ENCODE measurements at regions not wholly inside any gene's neighbourhood (a gene's known extent, or its start where the extent isn't known, plus 50 kb on each side); places are given as distances from the start of the nearest gene placed in this dataset.
"Not testable (repeated sequence)": the region's sequence is repeated elsewhere in the genome, so short reads cannot be mapped to it uniquely, and the experiment has no call there.

- not testable (repeated sequence) for DNase-seq (ENCODE audit: low read depth in 3 of 3, low spot score in 2 of 3)
Observed at GRCh38 chrX:19229896-19230295, 107.6 kb upstream of the ADGRG2 start.

- DNase-seq (ENCODE audit: low read depth in 3 of 3, low spot score in 2 of 3), result no peak
Observed at GRCh38 chrX:19237901-19238300, 105.8 kb upstream of the PDHA1 start.

DNA sequence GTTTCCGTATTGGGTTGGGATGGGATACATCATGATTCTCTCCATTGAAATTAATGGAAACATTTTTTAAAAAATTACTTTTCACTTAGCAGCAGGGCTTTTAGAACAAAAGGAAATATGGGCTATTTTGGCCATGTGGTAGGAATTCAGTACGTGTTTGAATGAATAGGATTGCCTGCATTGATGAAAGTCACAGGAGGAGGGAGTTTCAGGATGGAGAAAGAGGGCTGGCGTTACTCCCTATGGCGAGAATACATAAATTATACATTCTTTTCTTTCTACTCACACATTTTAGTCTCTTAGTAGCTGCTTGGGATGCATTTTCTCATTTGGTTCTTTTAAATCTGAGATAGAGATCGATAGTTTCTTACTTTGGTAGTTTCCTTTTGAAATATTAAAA, 100.3 kb upstream of the PDHA1 start:
- no peak for DNase-seq (ENCODE audit: low read depth in 3 of 3, low spot score in 2 of 3)

- DNase-seq (ENCODE audit: low read depth in 3 of 3, low spot score in 2 of 3), result not testable (repeated sequence)
Observed at GRCh38 chrX:19244921-19245320, 98.8 kb upstream of the PDHA1 start.

DNA sequence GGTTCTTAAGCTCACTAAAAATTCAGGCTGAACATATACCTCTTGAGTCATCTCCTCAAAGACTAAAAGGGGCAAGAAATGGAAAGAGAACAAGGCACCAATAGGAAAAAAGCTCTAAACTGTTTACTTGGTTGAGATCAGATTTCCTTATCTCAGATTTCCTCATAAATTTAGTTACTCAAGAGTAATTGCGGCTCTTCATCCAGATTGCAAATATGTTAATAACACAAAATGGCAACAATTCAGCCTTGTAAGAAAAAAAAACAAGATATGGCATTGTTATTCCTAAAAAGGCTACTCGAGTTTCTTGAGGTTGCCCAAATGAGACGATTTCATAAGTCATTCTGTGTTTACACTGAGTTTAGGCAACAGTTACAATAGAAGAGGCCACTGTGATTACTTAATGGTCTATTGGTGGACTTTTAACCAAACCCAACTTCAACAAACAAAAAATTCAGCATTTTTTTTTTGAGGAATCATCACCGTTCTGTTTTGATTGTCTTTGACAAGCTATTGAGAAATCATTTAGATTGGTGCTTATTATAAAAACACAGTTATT, 97.9 kb upstream of the PDHA1 start:
- no peak for DNase-seq (ENCODE audit: low read depth in 3 of 3, low spot score in 2 of 3)

GRCh38 chrX:19256986-19257385, 86.7 kb upstream of the PDHA1 start:
- no peak for DNase-seq (ENCODE audit: low read depth in 3 of 3, low spot score in 2 of 3)

DNA sequence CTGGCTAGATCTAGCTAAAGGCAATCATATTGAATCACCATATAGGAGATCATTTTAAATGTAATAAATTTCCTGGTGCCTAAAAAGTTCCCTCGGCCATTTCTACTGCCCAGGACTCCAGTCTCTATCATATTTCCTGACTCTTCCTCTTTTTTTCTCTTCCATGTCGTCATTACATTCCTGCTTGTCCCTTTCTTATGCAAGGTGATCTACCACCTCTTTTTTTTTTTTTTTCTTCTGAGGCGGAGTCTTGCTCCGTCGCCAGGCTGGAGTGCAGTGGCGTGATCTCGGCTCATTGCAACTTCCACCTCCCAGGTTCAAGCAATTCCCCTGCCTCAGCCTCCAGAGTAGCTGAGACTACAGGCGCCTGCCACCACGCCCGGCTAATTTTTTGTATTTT, 82.7 kb upstream of the PDHA1 start:
- DNase-seq (ENCODE audit: low read depth in 3 of 3, low spot score in 2 of 3), result not testable (repeated sequence)

DNA sequence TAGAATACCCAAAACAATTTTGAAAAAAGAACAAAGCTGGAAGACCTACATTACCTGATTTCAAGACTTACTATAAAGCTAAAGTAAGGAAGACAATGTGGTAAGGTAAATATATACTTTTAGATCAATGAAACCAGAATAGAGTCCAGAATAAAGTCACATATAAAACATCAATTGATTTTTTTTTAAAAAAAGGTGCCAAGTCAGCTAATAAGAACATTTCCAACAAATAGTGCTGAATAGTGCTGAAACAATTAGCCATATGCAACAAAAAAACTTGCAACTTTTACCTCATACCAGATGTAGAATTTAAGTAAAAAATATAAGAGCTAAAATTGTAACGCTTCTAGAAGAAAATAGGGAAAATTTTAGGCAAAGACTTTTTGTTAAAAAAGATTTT, 73.0 kb upstream of the PDHA1 start:
- DNase-seq (ENCODE audit: low read depth in 3 of 3, low spot score in 2 of 3), result no peak

- no peak for DNase-seq (ENCODE audit: low read depth in 3 of 3, low spot score in 2 of 3)
Observed at GRCh38 chrX:19272452-19272851, 71.3 kb upstream of the PDHA1 start.

DNA sequence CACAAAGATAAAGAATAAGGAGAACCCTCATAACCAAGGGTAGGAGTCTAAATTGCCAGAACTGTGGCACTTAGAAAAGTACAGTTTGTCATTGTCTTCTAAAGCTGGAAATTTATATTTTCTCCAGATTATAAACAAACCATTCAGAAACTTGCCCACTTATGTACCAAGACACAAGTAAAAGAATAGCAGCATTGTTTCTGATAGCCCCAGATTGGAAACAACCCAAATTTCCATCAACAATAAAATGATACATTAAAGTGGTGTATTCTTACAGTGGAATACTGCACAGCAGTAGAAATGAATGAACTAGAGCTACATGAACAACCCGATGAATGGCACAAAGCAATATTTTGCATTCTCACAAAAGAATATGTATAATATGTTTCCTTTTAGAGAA, 63.1 kb upstream of the PDHA1 start:
- no peak for DNase-seq (ENCODE audit: low read depth in 3 of 3, low spot score in 2 of 3)

- DNase-seq (ENCODE audit: low read depth in 3 of 3, low spot score in 2 of 3), result no peak
Observed at GRCh38 chrX:19281256-19281655, 62.5 kb upstream of the PDHA1 start.

GRCh38 chrX:19283597-19284339, 60.0 kb upstream of the PDHA1 start:
- no peak for DNase-seq (ENCODE audit: low read depth in 3 of 3, low spot score in 2 of 3)

DNA sequence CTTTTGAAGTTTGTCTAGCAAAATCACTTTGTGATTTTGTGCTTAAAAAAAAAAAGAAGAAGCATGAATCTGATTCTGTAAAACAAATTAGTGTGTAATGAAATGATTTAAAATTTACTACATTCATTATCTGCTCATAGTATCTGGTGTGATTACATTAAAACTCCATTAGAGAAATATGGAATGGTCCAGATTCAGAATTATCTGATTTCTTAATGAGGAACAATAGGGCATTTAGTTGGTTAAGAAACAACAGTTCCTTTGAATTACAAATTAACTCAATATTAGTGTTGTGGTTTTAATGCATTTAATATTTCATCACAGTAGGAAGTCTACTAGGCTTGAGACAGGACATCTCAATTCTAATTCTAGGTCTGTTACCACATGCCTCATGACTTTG, 57.9 kb upstream of the PDHA1 start:
- no peak for DNase-seq (ENCODE audit: low read depth in 3 of 3, low spot score in 2 of 3)

GRCh38 chrX:19291086-19291485, 52.6 kb upstream of the PDHA1 start:
- DNase-seq (ENCODE audit: low read depth in 3 of 3, low spot score in 2 of 3), result no peak

- DNase-seq (ENCODE audit: low read depth in 3 of 3, low spot score in 2 of 3), result no peak
Observed at GRCh38 chrX:19293606-19294325, 50.0 kb upstream of the PDHA1 start.
